HG03575 (cell line): ENCODE measurements at regions not wholly inside any gene's neighbourhood (a gene's known extent, or its start where the extent isn't known, plus 50 kb on each side); places are given as distances from the start of the nearest gene placed in this dataset.

Experiments used
- ATAC-seq: cut with Tn5 transposase; IDR thresholded peaks from one replicate; pipeline ENCODE4 v1.9.1; 2021; ENCODE audit not compliant: unreplicated experiment, insufficient number of reproducible peaks, low FRiP score; ENCODE audit errors: extremely low read depth

- ATAC-seq = no peak
Observed at GRCh38 chr3:193842029-193842798, 249.2 kb downstream of the OPA1 start.

DNA sequence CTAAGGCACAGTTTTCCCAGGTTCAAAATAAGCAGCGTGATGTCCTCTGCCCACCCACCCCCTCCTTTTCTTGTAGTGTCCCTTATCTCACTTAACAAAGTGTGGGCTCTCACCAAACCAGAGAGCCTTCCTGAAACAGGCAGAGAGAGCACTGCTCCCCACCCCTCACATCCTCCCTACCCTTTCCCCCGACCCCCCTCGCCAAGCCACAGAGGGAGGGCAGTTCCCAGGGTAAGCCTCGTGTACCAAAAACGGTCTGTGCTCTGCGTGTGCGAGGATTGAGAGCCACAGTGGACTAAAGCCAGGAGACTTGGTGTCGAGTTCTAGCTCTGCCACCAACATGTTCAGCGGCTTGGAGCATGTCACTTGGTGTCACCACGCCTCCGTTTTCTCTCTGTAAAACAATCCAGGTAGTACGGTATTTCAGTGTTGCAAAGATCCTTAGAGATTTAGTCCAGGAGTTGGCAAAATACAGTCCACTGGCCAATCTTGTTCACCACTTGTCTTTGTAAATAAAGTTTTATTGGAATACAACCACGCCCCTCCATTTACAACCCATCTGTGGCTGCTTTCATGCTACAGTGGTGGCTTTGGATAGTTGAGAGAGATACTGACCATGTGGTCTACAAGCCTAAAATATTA, 249.9 kb downstream of the OPA1 start:
- no peak for ATAC-seq

DNA sequence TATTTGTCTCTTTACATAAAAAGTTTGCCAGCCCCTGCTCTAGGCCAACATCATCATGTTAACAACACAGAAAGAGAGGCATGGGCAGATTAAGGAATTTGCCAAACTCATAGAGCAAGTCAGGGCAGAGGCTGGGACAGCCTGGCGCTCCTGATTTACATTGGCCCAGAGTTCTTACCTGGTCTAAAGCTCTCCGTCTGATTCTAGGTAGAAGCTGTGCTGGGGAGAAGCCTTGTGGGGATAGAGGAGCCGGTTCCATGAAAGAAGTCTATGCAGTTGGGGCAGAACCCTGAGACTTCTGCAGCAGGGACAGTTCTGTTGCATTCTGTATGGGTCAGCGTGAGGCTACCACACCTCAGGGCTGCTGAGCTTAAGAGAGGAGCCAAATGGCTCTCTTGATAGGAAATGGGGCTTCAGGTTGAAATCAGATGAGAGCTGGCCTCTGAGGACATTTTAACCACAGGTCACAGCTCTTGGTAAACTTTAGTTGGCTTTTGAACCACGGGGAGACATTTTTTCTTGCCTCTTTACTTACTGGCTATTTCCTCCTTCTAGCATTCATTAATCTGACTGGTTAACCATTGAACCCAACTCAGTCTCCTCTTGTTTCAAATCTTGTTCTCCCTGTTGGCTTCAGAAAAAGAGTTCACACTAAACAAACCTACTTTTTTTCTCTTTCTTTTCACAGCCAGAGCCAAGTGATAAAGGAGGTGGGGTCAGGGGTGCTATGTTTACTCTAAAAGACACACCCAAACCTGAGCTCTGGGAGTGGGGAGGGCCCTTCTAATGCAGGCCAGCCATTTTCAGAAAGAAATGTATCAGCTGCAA, 250.7 kb downstream of the OPA1 start:
- ATAC-seq = no peak

DNA sequence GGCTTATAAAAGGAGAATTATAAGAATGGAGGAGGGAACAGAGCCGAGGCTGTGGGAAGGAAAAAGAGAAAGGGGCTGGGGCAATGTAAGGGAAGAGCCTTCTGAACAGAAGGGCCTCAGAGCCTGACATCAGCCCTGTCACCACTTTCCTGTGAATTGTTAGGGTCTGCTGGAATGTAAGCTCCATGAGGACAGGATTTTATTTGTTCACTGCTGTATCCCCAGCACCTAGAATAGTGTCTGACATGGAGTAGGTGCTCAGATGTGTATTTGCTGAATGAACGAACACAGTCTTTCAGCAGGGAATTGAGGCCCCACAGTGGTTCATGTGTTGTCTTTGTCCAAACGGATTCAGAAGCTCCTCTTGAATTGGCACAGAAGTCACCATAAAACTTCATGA, 251.5 kb downstream of the OPA1 start:
- no peak for ATAC-seq

DNA sequence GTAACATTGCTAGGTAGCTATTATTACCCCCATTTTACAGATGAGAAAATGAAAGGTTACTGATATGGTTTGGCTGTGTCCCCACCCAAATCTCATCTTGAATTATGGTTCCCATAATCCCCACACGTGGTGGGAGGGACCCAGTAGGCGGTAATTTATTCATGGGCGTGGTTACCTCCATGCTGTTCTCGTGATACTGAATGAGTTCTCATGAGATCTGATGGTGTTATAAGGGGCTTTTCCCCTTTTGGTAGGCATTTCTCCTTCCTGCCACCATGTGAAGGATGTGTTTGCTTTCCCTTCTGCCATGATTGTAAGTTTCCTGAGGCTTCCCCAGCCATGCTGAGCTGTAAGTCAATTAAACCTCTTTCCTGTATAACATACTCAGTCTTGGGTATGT, 252.1 kb downstream of the OPA1 start:
- ATAC-seq = no peak

DNA sequence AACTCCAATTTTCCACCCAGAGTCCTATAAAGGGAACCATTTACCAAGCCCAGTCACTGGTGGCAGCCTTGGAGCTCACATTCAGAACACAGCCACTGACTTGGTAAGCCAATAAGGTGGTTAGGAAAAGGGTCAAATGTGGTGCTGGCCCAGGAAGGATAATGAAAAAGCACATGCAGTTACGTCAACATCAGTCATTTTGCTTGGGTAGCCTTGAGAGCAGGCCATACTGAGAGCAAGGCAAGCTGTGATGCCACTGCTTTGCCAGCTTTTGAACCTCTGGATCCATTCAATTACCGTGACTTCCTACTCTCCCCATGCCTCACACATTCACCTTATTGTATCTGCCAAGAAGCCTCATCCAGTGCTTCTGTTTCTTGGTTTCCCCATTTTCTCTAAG, 253.6 kb downstream of the OPA1 start:
- ATAC-seq = no peak

DNA sequence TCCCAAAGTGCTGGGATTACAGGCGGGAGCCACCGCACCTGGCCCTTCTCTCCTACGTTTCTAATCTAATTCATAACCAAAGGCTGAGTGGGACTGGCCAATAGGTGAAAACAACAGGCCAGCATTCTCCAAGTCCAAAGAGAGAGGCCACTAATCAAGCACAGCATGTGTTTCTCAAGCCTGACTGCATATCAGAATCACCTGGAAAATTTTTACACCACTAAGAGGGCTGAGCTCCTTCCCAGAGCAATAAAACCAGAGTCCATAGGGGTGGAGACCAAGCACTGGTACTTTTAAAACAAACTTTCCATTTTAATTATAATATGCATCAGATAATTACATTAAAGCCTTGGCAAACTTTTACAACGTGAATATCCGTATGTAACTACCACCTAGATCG, 254.4 kb downstream of the OPA1 start:
- ATAC-seq = no peak

GRCh38 chr3:193848547-193848946, 255.5 kb downstream of the OPA1 start:
- no peak for ATAC-seq

- ATAC-seq = no peak
Observed at GRCh38 chr3:193850084-193850619, 257.1 kb downstream of the OPA1 start.

DNA sequence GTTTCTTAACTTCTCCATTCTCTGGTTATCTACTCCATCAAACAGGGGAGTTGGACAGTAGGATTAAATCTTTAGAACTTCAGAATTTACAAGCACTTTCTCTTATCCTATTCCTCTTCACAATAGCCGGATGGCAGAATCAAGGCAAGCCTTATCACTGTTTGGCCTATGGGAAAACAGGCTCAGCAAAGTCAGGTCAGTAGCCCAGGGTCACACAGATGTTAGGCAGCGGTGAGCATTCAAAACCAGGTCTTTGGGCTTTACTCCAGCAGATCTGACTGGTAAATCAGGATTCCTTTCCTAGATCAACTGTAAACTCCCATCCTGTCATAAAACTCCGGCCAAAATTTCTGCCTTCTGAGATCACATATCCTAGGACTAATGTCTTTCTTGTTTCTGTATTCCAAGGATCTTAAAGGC, 258.4 kb downstream of the OPA1 start:
- ATAC-seq = no peak

GRCh38 chr3:193851941-193852674, 259.1 kb downstream of the OPA1 start:
- ATAC-seq = no peak

GRCh38 chr3:193852901-193853300, 259.9 kb downstream of the OPA1 start:
- no peak for ATAC-seq

DNA sequence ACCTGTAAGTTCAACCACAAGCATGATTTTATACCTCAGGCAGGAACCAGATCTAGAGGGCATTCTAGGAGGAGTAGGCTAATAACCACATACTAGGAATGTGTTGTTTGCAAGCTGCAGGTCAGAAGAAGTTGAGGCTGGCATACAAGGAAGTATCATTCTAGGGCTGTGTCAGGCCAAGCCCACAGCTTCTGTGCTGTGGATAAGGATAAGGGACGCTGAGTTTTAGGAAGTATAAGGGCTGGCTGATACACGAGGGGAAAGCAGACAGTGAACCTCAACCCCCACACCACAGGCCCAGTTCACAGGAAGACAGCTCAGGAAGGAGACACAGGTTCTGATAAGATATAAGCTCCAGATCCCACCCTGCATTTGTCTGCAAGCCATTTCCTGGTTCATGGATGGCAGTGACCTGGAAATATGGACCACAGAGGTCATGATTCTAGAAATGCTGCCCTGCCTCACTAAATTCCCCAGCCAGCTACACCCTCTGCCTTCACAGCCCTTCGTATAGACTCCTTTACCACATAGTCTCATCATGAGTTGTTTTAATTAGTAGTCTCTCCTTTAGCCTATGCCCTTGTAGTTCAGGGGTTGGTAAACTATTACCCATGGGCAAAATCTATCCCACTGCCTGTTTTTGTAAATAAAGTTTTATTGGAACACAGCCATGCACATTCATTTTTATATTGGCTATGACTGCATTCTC, 260.7 kb downstream of the OPA1 start:
- no peak for ATAC-seq

- ATAC-seq = no peak
Observed at GRCh38 chr3:193857996-193858395, 265.0 kb downstream of the OPA1 start.

DNA sequence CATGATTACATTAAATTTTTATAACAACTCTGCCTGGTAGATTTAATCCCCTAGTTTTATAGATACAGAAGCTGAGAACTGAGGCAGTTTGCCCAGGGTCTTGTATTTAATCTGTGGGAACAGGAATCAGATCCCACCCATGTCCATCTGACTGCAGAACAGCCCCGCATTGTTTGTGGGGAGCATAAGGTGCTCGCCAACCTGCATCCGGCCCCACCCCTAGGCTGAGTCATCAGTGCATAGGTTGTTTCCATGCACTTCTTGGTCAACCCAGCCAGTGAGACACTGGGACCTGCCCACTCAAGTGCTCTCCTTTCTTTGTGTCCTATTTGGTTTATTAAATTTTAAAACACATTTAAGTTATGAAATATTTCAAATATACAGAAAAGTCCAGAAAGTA, 266.2 kb downstream of the OPA1 start:
- no peak for ATAC-seq

DNA sequence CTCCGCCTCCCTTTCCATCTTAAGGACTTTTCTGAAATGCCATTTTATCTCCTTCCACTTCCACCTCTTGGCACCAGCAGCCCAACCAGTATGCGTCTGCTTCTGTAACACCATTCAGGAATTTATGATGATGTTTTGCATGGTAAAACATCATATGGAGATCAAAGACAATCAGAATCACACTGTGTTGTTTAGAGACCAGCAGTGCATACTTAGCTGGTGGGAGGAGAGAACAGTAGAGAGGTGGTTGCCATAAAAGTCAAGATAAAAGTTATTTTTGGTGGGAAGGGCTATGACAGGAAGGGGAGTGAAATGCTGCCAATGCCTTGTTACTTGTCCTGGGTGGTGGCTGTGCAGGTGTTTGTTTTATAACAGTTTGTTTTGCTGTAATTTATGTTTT, 268.0 kb downstream of the OPA1 start:
- no peak for ATAC-seq

DNA sequence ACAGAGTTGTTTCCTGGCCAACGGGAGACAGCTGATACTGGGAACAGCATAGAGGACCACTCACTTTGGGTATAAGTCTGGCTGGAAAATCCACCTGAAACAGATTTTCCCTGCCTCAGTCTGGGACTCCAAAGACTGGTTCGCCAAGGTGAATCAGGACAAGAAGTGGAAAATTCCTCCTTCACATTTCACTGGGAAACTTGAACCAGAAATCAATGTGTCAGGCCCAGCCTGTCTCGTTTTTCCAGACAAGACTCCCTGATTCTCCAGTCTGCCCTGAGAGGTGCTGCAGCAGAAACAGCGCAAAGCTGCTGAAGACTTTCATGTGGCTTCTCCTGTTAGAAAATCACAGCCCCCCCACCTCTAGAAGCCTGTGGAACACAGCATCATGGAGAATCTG, 269.8 kb downstream of the OPA1 start:
- ATAC-seq = no peak

DNA sequence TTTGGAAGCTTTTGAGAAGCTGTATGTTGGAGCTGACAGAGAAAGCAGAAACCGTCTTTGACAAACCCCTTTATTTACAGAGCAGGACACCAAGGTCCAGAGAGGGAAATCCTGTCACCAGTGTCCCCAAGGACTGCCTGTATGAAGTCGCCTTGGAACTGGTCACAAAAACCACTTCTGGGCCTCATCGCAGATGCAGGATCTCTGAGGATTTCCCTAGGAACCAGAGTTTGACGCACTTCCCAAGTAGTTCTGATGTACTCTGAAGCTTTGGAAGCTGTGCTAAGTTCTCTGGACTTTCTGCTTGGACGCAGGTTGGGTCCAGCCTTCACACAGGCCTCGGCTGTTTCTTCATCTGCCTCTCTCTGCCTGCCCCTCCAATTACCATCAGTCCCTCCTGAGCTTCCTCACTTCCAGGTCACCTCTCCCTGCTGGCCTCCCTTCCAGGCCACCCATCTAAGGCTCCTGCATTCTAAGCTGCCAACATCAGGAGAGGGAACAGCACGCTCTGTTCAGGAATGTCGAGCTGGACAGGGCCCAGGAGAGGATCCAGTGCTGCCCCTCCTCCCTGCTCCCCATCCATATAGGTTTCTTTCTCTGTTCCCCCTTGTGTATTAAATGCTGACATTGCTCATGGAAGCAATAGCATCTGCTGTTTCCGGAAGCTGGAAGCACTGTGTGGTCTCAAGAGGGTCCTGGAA, 270.8 kb downstream of the OPA1 start:
- ATAC-seq = no peak
